ENCODE measurements at regions not wholly inside any gene's neighbourhood (a gene's known extent, or its start where the extent isn't known, plus 50 kb on each side); places are given as distances from the start of the nearest gene placed in this dataset.
"Not testable (repeated sequence)": the region's sequence is repeated elsewhere in the genome, so short reads cannot be mapped to it uniquely, and the experiment has no call there.

DNA sequence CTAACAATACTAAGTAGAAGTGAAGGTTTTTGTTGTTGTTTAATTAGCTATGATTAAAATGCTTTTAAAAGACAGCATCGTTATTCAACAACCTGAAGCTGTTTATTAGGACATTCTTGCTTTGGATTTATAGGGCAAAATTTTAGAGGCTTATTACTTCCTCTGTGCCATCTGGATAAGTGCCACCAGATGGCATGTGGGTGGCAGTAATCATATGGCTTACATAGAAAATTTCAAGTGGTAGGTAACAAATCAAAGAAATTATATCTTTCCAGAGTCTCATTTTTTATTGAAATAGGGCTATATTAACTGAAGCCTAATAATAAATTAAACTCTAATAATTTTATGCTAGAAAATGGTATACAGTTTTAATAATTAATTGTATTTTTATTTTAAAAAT is 83.3 kb upstream of the HTR2C start:
- Histone ChIP-seq H3K4me1 (ENCODE audit: low read depth) (no peaks in the 10 kb centered on the region), H3K4me3 (no peak overlapping the region), H3K27ac (no peak overlapping the region), H3K36me3 (no peaks in the 10 kb centered on the region), H3K27me3 (no peaks in the 10 kb centered on the region), H3K9me3 (ENCODE audit: low read depth) (no peaks in the 10 kb centered on the region)
- TF ChIP-seq, protein P1, sequence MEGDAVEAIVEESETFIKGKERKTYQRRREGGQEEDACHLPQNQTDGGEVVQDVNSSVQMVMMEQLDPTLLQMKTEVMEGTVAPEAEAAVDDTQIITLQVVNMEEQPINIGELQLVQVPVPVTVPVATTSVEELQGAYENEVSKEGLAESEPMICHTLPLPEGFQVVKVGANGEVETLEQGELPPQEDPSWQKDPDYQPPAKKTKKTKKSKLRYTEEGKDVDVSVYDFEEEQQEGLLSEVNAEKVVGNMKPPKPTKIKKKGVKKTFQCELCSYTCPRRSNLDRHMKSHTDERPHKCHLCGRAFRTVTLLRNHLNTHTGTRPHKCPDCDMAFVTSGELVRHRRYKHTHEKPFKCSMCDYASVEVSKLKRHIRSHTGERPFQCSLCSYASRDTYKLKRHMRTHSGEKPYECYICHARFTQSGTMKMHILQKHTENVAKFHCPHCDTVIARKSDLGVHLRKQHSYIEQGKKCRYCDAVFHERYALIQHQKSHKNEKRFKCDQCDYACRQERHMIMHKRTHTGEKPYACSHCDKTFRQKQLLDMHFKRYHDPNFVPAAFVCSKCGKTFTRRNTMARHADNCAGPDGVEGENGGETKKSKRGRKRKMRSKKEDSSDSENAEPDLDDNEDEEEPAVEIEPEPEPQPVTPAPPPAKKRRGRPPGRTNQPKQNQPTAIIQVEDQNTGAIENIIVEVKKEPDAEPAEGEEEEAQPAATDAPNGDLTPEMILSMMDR (IDR thresholded peaks at IDR 0.05; ENCODE audit: low read depth, low read length): no peak
- DNase-seq (ENCODE audit: low read depth in 1 of 2, low spot score in 1 of 2): no peak

DNA sequence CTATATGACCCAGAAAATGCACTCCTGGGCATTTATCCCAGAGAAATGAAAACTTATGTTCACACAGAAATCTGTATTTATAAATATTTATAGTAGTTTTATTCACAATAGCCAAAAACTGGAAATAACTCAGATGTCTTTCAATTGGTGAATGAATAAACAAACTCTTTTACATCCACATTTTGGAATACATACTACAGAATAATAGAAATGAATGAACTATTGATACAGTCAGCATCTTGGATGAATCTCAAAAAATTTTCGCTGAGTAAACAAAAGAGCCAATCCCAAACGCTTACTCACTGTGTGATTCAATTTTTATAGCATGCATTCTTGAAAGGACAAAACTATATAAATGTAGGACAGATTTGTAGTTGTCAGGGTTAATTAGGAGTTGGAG is 75.1 kb upstream of the HTR2C start:
- DNase-seq (ENCODE audit: low read depth in 1 of 2, low spot score in 1 of 2): no peak
- TF ChIP-seq, protein P1 (IDR thresholded peaks at IDR 0.05; ENCODE audit: low read depth, low read length): no peak
- Histone ChIP-seq H3K27ac (no peak overlapping the region), H3K27me3 (no peaks in the 10 kb centered on the region), H3K4me1 (ENCODE audit: low read depth) (no peaks in the 10 kb centered on the region), H3K4me3 (no peak overlapping the region), H3K9me3 (ENCODE audit: low read depth) (no peaks in the 10 kb centered on the region), H3K36me3 (no peaks in the 10 kb centered on the region)

- Histone ChIP-seq H3K4me1 (ENCODE audit: low read depth) (no peaks in the 10 kb centered on the region), H3K4me3 (no peak overlapping the region), H3K27me3 (no peaks in the 10 kb centered on the region), H3K27ac (no peak overlapping the region), H3K36me3 (no peaks in the 10 kb centered on the region), H3K9me3 (ENCODE audit: low read depth) (no peaks in the 10 kb centered on the region)
- TF ChIP-seq, protein P1 (IDR thresholded peaks at IDR 0.05; ENCODE audit: low read depth, low read length): no peak
- no peak for DNase-seq (ENCODE audit: low read depth in 1 of 2, low spot score in 1 of 2)
Observed at GRCh38 chrX:114519524-114519923, 64.4 kb upstream of the HTR2C start.

- H3K4me3 ChIP-seq; H3K4me1 ChIP-seq (ENCODE audit: low read depth); H3K27me3 ChIP-seq; H3K27ac ChIP-seq; DNase-seq (ENCODE audit: low read depth in 1 of 2, low spot score in 1 of 2); H3K36me3 ChIP-seq; H3K9me3 ChIP-seq (ENCODE audit: low read depth): not testable (repeated sequence)
Observed at GRCh38 chrX:114520701-114521100, 63.2 kb upstream of the HTR2C start.

DNA sequence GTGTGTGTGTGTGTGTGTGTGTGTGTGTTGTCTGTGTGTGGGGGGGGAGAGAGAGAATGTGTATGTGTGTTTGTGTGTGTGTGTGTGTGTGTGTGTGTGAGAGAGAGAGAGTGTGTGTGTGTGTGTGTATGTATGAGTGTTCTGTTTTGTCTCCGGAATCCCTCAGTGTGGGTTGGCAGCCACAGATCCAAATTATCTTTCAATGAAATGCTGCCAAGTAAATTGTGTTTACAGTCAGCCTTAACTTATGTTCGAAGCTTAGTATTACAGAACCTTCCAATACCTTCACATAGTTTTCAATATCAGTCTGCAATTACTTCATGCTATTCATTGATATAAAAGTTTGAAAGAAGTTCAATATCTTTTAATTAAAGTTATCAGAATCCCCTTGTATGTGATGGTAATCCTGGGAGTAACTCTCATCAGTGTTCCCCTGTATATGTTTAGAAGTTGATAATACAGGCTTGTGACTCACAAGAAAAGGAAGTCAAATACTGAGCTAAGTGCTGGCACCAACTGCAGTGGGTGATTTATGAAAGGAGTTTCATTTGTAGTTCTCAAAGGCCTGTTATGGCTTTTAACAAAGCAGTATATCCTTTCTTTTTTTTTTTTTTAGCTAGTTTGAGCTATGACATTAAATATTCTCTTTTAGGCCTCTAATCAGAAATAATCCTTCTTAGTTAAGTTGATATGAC is 51.6 kb upstream of the HTR2C start:
- no peak overlapping the region for H3K4me3 ChIP-seq
- peak in 1 of 2 donors; percentile 42 for DNase-seq (ENCODE audit: low read depth in 1 of 2, low spot score in 1 of 2)
- TF ChIP-seq, protein P1 (IDR thresholded peaks at IDR 0.05; ENCODE audit: low read depth, low read length): no peak
- no peaks in the 10 kb centered on the region for H3K27me3 ChIP-seq
- H3K4me1 ChIP-seq (ENCODE audit: low read depth): no peaks in the 10 kb centered on the region
- no peaks in the 10 kb centered on the region for H3K36me3 ChIP-seq
- no peaks in the 10 kb centered on the region for H3K9me3 ChIP-seq (ENCODE audit: low read depth)
- no peak overlapping the region for H3K27ac ChIP-seq

Data from cardiac muscle cell (in vitro differentiated cells and primary cell).